CD14-positive monocyte (primary cell): ENCODE measurements at regions not wholly inside any gene's neighbourhood (a gene's known extent, or its start where the extent isn't known, plus 50 kb on each side); places are given as distances from the start of the nearest gene placed in this dataset.

ENCODE experiments used
- DNase-seq, 3 donors: peaks; one replicate each; pipeline ENCODE4 v3.0.0-alpha.2; 2011 to 2022
- H2AFZ ChIP-seq: 2 replicates; pipeline ENCODE4 v1.6.0; 2012; ENCODE audit warnings: mild to moderate bottlenecking, low read depth, low read length, inconsistent platforms; ENCODE audit not compliant: insufficient read depth, poor library complexity, severe bottlenecking
- H3K27ac ChIP-seq, 2 donors: 1 replicate in 1 of 2; 2 replicates in 1 of 2; pipeline ENCODE4 v1.5.1; 2012 to 2013; ENCODE audit warnings: low read length in 2 of 2, control low read depth in 1 of 2, inconsistent platforms in 1 of 2, low read depth in 1 of 2, mild to moderate bottlenecking in 1 of 2
- H3K27me3 ChIP-seq, 2 donors: one replicate each; pipeline versions ENCODE4 v1.6.0 to v1.6.1; 2011 to 2013; ENCODE audit warnings: low read length in 2 of 2; ENCODE audit not compliant: control insufficient read depth in 2 of 2, insufficient read depth in 2 of 2
- H3K36me3 ChIP-seq, 2 donors: replicated peaks in 1 of 2; 1 replicate in 1 of 2; 2 replicates in 1 of 2; pipeline versions ENCODE4 v1.5.1 to v1.6.1; 2012 to 2013; ENCODE audit warnings: low read length in 2 of 2, control low read depth in 1 of 2, inconsistent platforms in 1 of 2, mild to moderate bottlenecking in 1 of 2; ENCODE audit not compliant: insufficient read depth in 2 of 2, control insufficient read depth in 1 of 2
- H3K4me1 ChIP-seq, 2 donors: 1 replicate in 1 of 2; 2 replicates in 1 of 2; pipeline versions ENCODE4 v1.5.1 to v1.6.1; 2012 to 2013; ENCODE audit warnings: low read length in 2 of 2, control low read depth in 1 of 2, inconsistent platforms in 1 of 2, mild to moderate bottlenecking in 1 of 2, moderate library complexity in 1 of 2; ENCODE audit not compliant: insufficient read depth in 2 of 2, control insufficient read depth in 1 of 2
- H3K4me2 ChIP-seq: replicated peaks from 2 replicates; pipeline ENCODE3; 2012; ENCODE audit warnings: low read length, moderate library complexity, mild to moderate bottlenecking; ENCODE audit not compliant: poor library complexity, severe bottlenecking; ENCODE audit errors: extremely low read depth
- H3K4me3 ChIP-seq, 3 experiments: fragments of 200-600 bp in 1 of 3; sonication (generic) in 1 of 3; replicated peaks in 1 of 3; 1 replicate in 2 of 3; 2 replicates in 1 of 3; pipeline ENCODE4 v1.5.1; 2011 to 2013; ENCODE audit warnings: low read length in 3 of 3, mild to moderate bottlenecking in 3 of 3, control low read depth in 2 of 3, low read depth in 2 of 3, inconsistent platforms in 1 of 3, moderate library complexity in 1 of 3
- H3K79me2 ChIP-seq: 2 replicates; pipeline ENCODE4 v1.6.0; 2012; ENCODE audit warnings: mild to moderate bottlenecking, control low read depth, inconsistent platforms, low read length, moderate library complexity; ENCODE audit not compliant: insufficient read depth
- H3K9ac ChIP-seq: 2 replicates; pipeline ENCODE4 v1.6.0; 2017; ENCODE audit warnings: low read length, mild to moderate bottlenecking; ENCODE audit not compliant: insufficient read depth, poor library complexity, severe bottlenecking
- H3K9me3 ChIP-seq, 2 donors: replicated peaks in 1 of 2; 1 replicate in 1 of 2; 2 replicates in 1 of 2; pipeline versions ENCODE4 v1.5.1 to v1.6.1; 2012 to 2013; ENCODE audit warnings: low read length in 2 of 2, control low read depth in 1 of 2; ENCODE audit not compliant: control insufficient read depth in 1 of 2, insufficient read depth in 1 of 2
- H4K20me1 ChIP-seq: 2 replicates; pipeline ENCODE4 v1.6.0; 2012; ENCODE audit warnings: mild to moderate bottlenecking, low read length, control low read depth, moderate library complexity; ENCODE audit not compliant: insufficient read depth
- H3K27ac Mint-ChIP-seq, 7 donors: one replicate each; pipeline ENCODE4 v1.8.0; 2020; ENCODE audit warnings: mild to moderate bottlenecking in 7 of 7, mixed read lengths in 7 of 7, moderate library complexity in 6 of 7, inconsistent platforms in 2 of 7
- H3K27me3 Mint-ChIP-seq, 3 donors: one replicate each; pipeline ENCODE4 v1.8.0; 2021 to 2022; ENCODE audit warnings: low read depth in 3 of 3, mild to moderate bottlenecking in 3 of 3, mixed read lengths in 3 of 3, moderate library complexity in 3 of 3, inconsistent platforms in 1 of 3
- H3K36me3 Mint-ChIP-seq, 2 donors: one replicate each; pipeline ENCODE4 v1.8.0; 2020; ENCODE audit warnings: mixed read lengths in 2 of 2, inconsistent platforms in 1 of 2, mild to moderate bottlenecking in 1 of 2
- H3K4me1 Mint-ChIP-seq: one replicate; pipeline ENCODE4 v1.8.0; 2020; ENCODE audit warnings: mild to moderate bottlenecking, mixed read lengths
- H3K4me3 Mint-ChIP-seq, 2 donors: one replicate each; pipeline ENCODE4 v1.8.0; 2020; ENCODE audit warnings: mild to moderate bottlenecking in 2 of 2, mixed read lengths in 2 of 2, moderate library complexity in 1 of 2
- H3K9me3 Mint-ChIP-seq, 7 donors: one replicate each; pipeline ENCODE4 v1.8.0; 2020 to 2022; ENCODE audit warnings: mixed read lengths in 7 of 7, mild to moderate bottlenecking in 6 of 7, moderate library complexity in 6 of 7, inconsistent platforms in 2 of 7
- WGBS: methylation state at CpG from one replicate; pipeline ENCODE4 v1.1.5; 2013; ENCODE audit warnings: missing lambda C conversion rate; ENCODE audit not compliant: insufficient coverage; 5-methylcytosine and 5-hydroxymethylcytosine counted together
- intact Hi-C, 2 donors: fragments of 100-400 bp; cut with micrococcal nuclease; formaldehyde crosslinking; loops; one replicate each; pipeline versions ENCODE4 v1.15.0 to v1.15.1; 2023
- TF ChIP-seq, protein P1 (sequence below): fragments of 200-600 bp; IDR thresholded peaks from one replicate; pipeline ENCODE4 v1.8.0; 2022; ENCODE audit warnings: antibody characterized with exemption, mild to moderate bottlenecking

DNA sequence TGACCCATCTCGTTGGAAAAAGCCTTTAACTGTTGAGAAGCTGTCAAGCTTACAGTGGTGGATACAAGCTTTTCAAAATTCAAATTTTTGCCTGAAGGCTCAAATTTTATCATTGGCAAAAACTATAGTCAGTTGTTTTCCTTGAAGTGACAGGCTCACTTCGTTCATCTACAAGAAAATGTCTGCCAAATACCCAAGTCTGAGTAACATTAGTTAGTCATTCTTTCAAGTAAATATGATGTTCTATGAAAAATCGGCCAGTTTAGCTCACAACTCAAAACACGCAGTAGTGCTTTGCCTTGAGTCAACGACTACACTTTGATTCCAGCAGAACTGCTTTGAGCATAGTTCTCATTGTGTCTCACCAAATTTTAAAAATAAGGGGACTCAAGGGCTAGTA is 170.3 kb upstream of the MAMLD1 start:
- Histone ChIP-seq H3K27me3 (no peaks in the 10 kb centered on the region), H3K27ac (no peak overlapping the region), H3K9ac (no peak overlapping the region), H3K4me3 (no peak overlapping the region), H4K20me1 (no peaks in the 10 kb centered on the region), H3K36me3 (no peaks in the 10 kb centered on the region), H3K79me2 (no peaks in the 10 kb centered on the region), H3K9me3 (no peaks in the 10 kb centered on the region), H3K4me1 (no peaks in the 10 kb centered on the region), H3K4me2 (no peak overlapping the region), H2AFZ (no peak overlapping the region)
- intact Hi-C loops: no loop called here
- peaks cover 0 to 9% (median 2%) of the 10 kb centered on the region in 3 donors for H3K27me3 Mint-ChIP-seq
- no peak for DNase-seq
- no peak overlapping the region for H3K27ac Mint-ChIP-seq
- H3K4me1 Mint-ChIP-seq: peaks cover 3% of the 10 kb centered on the region
- TF ChIP-seq, protein P1, sequence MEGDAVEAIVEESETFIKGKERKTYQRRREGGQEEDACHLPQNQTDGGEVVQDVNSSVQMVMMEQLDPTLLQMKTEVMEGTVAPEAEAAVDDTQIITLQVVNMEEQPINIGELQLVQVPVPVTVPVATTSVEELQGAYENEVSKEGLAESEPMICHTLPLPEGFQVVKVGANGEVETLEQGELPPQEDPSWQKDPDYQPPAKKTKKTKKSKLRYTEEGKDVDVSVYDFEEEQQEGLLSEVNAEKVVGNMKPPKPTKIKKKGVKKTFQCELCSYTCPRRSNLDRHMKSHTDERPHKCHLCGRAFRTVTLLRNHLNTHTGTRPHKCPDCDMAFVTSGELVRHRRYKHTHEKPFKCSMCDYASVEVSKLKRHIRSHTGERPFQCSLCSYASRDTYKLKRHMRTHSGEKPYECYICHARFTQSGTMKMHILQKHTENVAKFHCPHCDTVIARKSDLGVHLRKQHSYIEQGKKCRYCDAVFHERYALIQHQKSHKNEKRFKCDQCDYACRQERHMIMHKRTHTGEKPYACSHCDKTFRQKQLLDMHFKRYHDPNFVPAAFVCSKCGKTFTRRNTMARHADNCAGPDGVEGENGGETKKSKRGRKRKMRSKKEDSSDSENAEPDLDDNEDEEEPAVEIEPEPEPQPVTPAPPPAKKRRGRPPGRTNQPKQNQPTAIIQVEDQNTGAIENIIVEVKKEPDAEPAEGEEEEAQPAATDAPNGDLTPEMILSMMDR: no peak
- H3K36me3 Mint-ChIP-seq: no peaks in the 10 kb centered on the region
- no peak overlapping the region for H3K4me3 Mint-ChIP-seq
- no CpG with 5 or more reads among the region's 5 CpGs for WGBS
- H3K9me3 Mint-ChIP-seq: peaks cover 0 to 2% (median 0%) of the 10 kb centered on the region in 7 donors

- Histone ChIP-seq H3K4me3 (no peak overlapping the region), H3K27me3 (no peaks in the 10 kb centered on the region), H4K20me1 (no peaks in the 10 kb centered on the region), H3K27ac (no peak overlapping the region), H3K4me2 (no peak overlapping the region), H3K9ac (no peak overlapping the region), H3K36me3 (no peaks in the 10 kb centered on the region), H2AFZ (no peak overlapping the region), H3K4me1 (peaks cover 6 to 11% of the 10 kb centered on the region in 2 donors), H3K9me3 (no peaks in the 10 kb centered on the region), H3K79me2 (no peaks in the 10 kb centered on the region)
- TF ChIP-seq, protein P1: no peak
- Mint-ChIP-seq H3K27ac (no peak overlapping the region), H3K4me3 (no peak overlapping the region), H3K36me3 (peaks cover 0 to 1% of the 10 kb centered on the region in 2 donors), H3K9me3 (peaks cover 0 to 4% (median under 1%) of the 10 kb centered on the region in 7 donors), H3K27me3 (peaks cover 0 to 3% (median 2%) of the 10 kb centered on the region in 3 donors), H3K4me1 (peaks cover 12% of the 10 kb centered on the region)
- no CpG with 5 or more reads among the region's 3 CpGs for WGBS
- no peak for DNase-seq
- intact Hi-C loops: no loop called here
Observed at GRCh38 chrX:150196285-150196684, 166.8 kb upstream of the MAMLD1 start.
